ENCODE measurements at regions not wholly inside any gene's neighbourhood (a gene's known extent, or its start where the extent isn't known, plus 50 kb on each side); places are given as distances from the start of the nearest gene placed in this dataset.

- H3K27ac ChIP-seq (replicated peaks in 1 of 4) = no peak overlapping the region
- intact Hi-C loops (cut with DNase I) = no loop called here
Observed at GRCh38 chr3:94310341-94311135, 247.7 kb downstream of the NSUN3 start.

DNA sequence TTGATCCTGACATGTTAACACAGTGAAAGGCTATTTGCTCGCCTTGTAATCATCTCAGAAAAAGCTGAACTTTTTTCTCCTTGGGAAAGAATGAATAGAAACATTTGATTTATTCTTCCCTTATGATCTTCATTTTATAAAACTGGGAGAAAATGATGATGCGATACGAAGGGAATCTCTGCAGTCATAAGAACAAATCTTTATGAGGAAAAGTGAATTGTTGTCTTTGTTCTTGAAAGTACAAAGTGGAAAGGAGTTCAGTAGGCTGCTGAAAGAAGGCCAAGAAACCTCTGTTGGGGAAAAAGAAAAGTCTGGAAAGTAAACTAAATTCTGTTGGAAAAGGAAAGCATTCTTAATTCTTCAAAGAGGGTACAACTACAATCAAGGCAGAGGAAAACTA, 248.8 kb downstream of the NSUN3 start:
- Histone ChIP-seq H3K9me3 (no peaks in the 10 kb centered on the region), H3K4me3 (no peak overlapping the region), H3K36me3 (no peaks in the 10 kb centered on the region), H3K27ac (replicated peaks in 1 of 4) (no peak overlapping the region), H3K27me3 (no peaks in the 10 kb centered on the region), H3K4me1 (peaks cover 0 to 6% (median 3%) of the 10 kb centered on the region in 4 donors)
- 50% methylated on average over 3 of the region's 3 CpGs for WGBS
- no peak for TF ChIP-seq POLR2AphosphoS5 (IDR thresholded peaks at IDR 0.05)
- no peak for TF ChIP-seq EP300 (IDR thresholded peaks at IDR 0.05)
- TF ChIP-seq, protein P1, sequence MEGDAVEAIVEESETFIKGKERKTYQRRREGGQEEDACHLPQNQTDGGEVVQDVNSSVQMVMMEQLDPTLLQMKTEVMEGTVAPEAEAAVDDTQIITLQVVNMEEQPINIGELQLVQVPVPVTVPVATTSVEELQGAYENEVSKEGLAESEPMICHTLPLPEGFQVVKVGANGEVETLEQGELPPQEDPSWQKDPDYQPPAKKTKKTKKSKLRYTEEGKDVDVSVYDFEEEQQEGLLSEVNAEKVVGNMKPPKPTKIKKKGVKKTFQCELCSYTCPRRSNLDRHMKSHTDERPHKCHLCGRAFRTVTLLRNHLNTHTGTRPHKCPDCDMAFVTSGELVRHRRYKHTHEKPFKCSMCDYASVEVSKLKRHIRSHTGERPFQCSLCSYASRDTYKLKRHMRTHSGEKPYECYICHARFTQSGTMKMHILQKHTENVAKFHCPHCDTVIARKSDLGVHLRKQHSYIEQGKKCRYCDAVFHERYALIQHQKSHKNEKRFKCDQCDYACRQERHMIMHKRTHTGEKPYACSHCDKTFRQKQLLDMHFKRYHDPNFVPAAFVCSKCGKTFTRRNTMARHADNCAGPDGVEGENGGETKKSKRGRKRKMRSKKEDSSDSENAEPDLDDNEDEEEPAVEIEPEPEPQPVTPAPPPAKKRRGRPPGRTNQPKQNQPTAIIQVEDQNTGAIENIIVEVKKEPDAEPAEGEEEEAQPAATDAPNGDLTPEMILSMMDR (IDR thresholded peaks at IDR 0.05) = no peak
- no peak for TF ChIP-seq POLR2A (IDR thresholded peaks at IDR 0.05; ENCODE audit: low read depth)
- DNase-seq (ENCODE audit: extremely low spot score) = no peak
- intact Hi-C loops (cut with DNase I) = no loop called here

More at GRCh38 chr3:94310341-94311135, 247.7 kb downstream of the NSUN3 start:
- DNase-seq (ENCODE audit: extremely low spot score) = no peak
- Histone ChIP-seq H3K9me3 (no peaks in the 10 kb centered on the region), H3K4me1 (peaks cover under 1 to 16% (median 14%) of the 10 kb centered on the region in 4 donors), H3K27me3 (no peaks in the 10 kb centered on the region), H3K4me3 (no peak overlapping the region), H3K36me3 (no peaks in the 10 kb centered on the region)
- WGBS = 53% methylated on average over 5 of the region's 5 CpGs
- TF ChIP-seq POLR2AphosphoS5 (IDR thresholded peaks at IDR 0.05) (no peak), POLR2A (IDR thresholded peaks at IDR 0.05; ENCODE audit: low read depth) (no peak)

GRCh38 chr3:94314218-94314883, 251.5 kb downstream of the NSUN3 start:
- Histone ChIP-seq H3K27me3 (no peaks in the 10 kb centered on the region), H3K4me1 (peaks cover 0 to 6% (median 3%) of the 10 kb centered on the region in 4 donors), H3K4me3 (no peak overlapping the region), H3K9me3 (no peaks in the 10 kb centered on the region), H3K36me3 (no peaks in the 10 kb centered on the region), H3K27ac (replicated peaks in 1 of 4) (no peak overlapping the region)
- intact Hi-C loops (cut with DNase I) = no loop called here
- no peak for DNase-seq (ENCODE audit: extremely low spot score)
- whole genome bisulfite sequencing = 85% methylated on average over 2 of the region's 2 CpGs
- TF ChIP-seq, protein P1 (IDR thresholded peaks at IDR 0.05) = no peak
- TF ChIP-seq POLR2AphosphoS5 (IDR thresholded peaks at IDR 0.05) (no peak), EP300 (IDR thresholded peaks at IDR 0.05) (no peak), POLR2A (IDR thresholded peaks at IDR 0.05; ENCODE audit: low read depth) (no peak)

DNA sequence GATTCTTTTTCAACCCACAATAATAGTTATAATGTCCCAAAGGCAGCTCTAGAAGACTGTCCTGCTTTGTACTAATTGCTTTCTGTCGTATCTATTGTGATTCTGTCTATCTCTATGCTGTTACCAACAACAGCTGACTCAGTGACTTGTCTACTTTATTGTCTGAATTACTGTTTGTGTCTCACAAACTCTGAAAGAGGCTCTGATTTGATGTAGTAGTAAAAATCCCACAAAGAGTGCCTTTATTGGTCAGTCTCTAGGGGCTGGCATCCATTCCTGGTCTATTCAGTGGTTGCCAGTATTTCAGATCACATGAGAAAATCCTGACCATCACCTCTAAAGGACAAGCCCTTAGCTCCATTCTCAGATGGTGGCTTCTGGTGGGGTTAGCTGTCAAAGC, 254.2 kb downstream of the NSUN3 start:
- DNase-seq (ENCODE audit: extremely low spot score) = no peak
- WGBS = 83% methylated on average over 1 of the region's 1 CpG
- TF ChIP-seq POLR2AphosphoS5 (IDR thresholded peaks at IDR 0.05) (no peak), POLR2A (IDR thresholded peaks at IDR 0.05; ENCODE audit: low read depth) (no peak), EP300 (IDR thresholded peaks at IDR 0.05) (no peak)
- TF ChIP-seq, protein P1 (IDR thresholded peaks at IDR 0.05) = no peak
- H3K4me3 ChIP-seq = no peak overlapping the region
- intact Hi-C loops (cut with DNase I) = no loop called here
- no peak overlapping the region for H3K27ac ChIP-seq (replicated peaks in 1 of 4)
- no peaks in the 10 kb centered on the region for H3K36me3 ChIP-seq
- H3K9me3 ChIP-seq = no peaks in the 10 kb centered on the region
- H3K27me3 ChIP-seq = no peaks in the 10 kb centered on the region
- H3K4me1 ChIP-seq = peaks cover 0 to under 1% (median 0%) of the 10 kb centered on the region in 4 donors

DNA sequence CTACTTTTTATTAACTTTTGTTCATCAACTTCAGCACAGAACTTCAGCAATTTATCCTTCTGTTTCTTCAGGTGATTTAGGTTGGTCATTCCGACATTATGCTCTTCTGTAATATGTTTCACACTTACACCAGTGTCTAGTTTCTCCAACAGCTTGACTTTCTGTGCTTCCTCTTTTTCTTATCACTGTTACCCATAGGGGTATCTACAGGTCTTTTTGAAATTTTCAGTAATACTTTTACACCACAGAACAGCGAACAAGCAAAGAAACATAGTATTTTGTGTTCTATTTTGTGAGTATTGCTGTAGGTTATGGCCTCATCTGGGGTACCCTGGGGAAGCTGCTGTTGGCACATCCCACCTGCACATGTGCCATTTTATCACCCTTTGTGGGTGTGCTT, 260.7 kb downstream of the NSUN3 start:
- H3K27ac ChIP-seq (replicated peaks in 1 of 4) = no peak overlapping the region
- no peaks in the 10 kb centered on the region for H3K9me3 ChIP-seq
- intact Hi-C loops (cut with DNase I) = no loop called here
- no peaks in the 10 kb centered on the region for H3K36me3 ChIP-seq
- 75% methylated on average over 2 of the region's 2 CpGs for WGBS
- H3K4me1 ChIP-seq = no peaks in the 10 kb centered on the region
- H3K4me3 ChIP-seq = no peak overlapping the region
- no peaks in the 10 kb centered on the region for H3K27me3 ChIP-seq
- TF ChIP-seq POLR2AphosphoS5 (IDR thresholded peaks at IDR 0.05) = no peak
- TF ChIP-seq, protein P1 (IDR thresholded peaks at IDR 0.05) = no peak
- no peak for TF ChIP-seq EP300 (IDR thresholded peaks at IDR 0.05)
- TF ChIP-seq POLR2A (IDR thresholded peaks at IDR 0.05; ENCODE audit: low read depth) = no peak
- DNase-seq (ENCODE audit: extremely low spot score) = no peak
